H9 (cell line): ENCODE measurements at regions not wholly inside any gene's neighbourhood (a gene's known extent, or its start where the extent isn't known, plus 50 kb on each side); places are given as distances from the start of the nearest gene placed in this dataset.

ENCODE experiments used
- DNase-seq: peaks from one replicate; pipeline ENCODE4 v3.0.0-alpha.2; 2017
- H2AFZ ChIP-seq: one replicate; pipeline ENCODE4 v1.6.1; 2013; ENCODE audit warnings: mild to moderate bottlenecking, low read length, control low read depth, moderate library complexity
- H2AK5ac ChIP-seq: 2 replicates; pipeline ENCODE4 v1.6.1; 2013; ENCODE audit warnings: low read length, control low read depth, mixed read lengths; ENCODE audit not compliant: insufficient read length
- H2BK120ac ChIP-seq: one replicate; pipeline ENCODE4 v1.6.1; 2013; ENCODE audit warnings: low read depth, mild to moderate bottlenecking, low read length, control low read depth, inconsistent platforms; ENCODE audit not compliant: poor library complexity, severe bottlenecking
- H2BK12ac ChIP-seq: 2 replicates; pipeline ENCODE4 v1.6.1; 2013; ENCODE audit warnings: low read length, control low read depth, mixed read lengths, low read depth; ENCODE audit not compliant: insufficient read length
- H2BK15ac ChIP-seq: 2 replicates; pipeline ENCODE4 v1.6.1; 2013; ENCODE audit warnings: low read depth, low read length, control low read depth
- H2BK20ac ChIP-seq: one replicate; pipeline ENCODE4 v1.6.1; 2013; ENCODE audit warnings: low read depth, mild to moderate bottlenecking, low read length, control low read depth, inconsistent platforms; ENCODE audit not compliant: poor library complexity, severe bottlenecking
- H2BK5ac ChIP-seq: 2 replicates; pipeline ENCODE4 v1.6.1; 2013; ENCODE audit warnings: low read length, control low read depth, mixed read lengths; ENCODE audit not compliant: insufficient read length
- H3K14ac ChIP-seq: 2 replicates; pipeline ENCODE4 v1.6.1; 2013; ENCODE audit warnings: low read length, control low read depth; ENCODE audit not compliant: insufficient read depth
- H3K18ac ChIP-seq: 2 replicates; pipeline ENCODE4 v1.6.1; 2013; ENCODE audit warnings: low read depth, mild to moderate bottlenecking, mixed read lengths, low read length, control low read depth; ENCODE audit not compliant: insufficient read length
- H3K23ac ChIP-seq: 2 replicates; pipeline ENCODE4 v1.6.1; 2013; ENCODE audit warnings: low read length, control low read depth, mixed read lengths, low read depth; ENCODE audit not compliant: insufficient read length
- H3K23me2 ChIP-seq: 2 replicates; pipeline ENCODE4 v1.6.1; 2013; ENCODE audit warnings: low read depth, mild to moderate bottlenecking, mixed read lengths, low read length, control low read depth; ENCODE audit not compliant: insufficient read length, poor library complexity, severe bottlenecking
- H3K27ac ChIP-seq: 2 replicates; pipeline ENCODE4 v1.5.1; 2013; ENCODE audit warnings: low read length, control low read depth, mixed read lengths, low read depth; ENCODE audit not compliant: insufficient read length
- H3K27me3 ChIP-seq: 2 replicates; pipeline ENCODE4 v1.6.1; 2013; ENCODE audit warnings: low read length, control low read depth, inconsistent platforms; ENCODE audit not compliant: insufficient read depth
- H3K4ac ChIP-seq: 2 replicates; pipeline ENCODE4 v1.6.1; 2013; ENCODE audit warnings: low read depth, mild to moderate bottlenecking, control low read depth, inconsistent platforms, low read length, moderate library complexity
- H3K4me1 ChIP-seq: 2 replicates; pipeline ENCODE4 v1.6.1; 2013; ENCODE audit warnings: low read length, control low read depth, inconsistent platforms; ENCODE audit not compliant: insufficient read depth
- H3K4me2 ChIP-seq: 2 replicates; pipeline ENCODE4 v1.6.1; 2013; ENCODE audit warnings: low read length, control low read depth, mixed read lengths; ENCODE audit not compliant: insufficient read length, insufficient read depth
- H3K56ac ChIP-seq: 2 replicates; pipeline ENCODE4 v1.6.1; 2013; ENCODE audit warnings: low read depth, mild to moderate bottlenecking, mixed read lengths, low read length, control low read depth; ENCODE audit not compliant: insufficient read length
- H3K79me1 ChIP-seq: 2 replicates; pipeline ENCODE4 v1.6.1; 2013; ENCODE audit warnings: low read depth, mild to moderate bottlenecking, moderate library complexity, low read length, control low read depth, inconsistent platforms; ENCODE audit not compliant: insufficient read depth, poor library complexity, severe bottlenecking
- H3K79me2 ChIP-seq: 2 replicates; pipeline ENCODE4 v1.6.1; 2013; ENCODE audit warnings: low read length, control low read depth, inconsistent platforms; ENCODE audit not compliant: insufficient read depth
- H3K9ac ChIP-seq: 2 replicates; pipeline ENCODE4 v1.6.1; 2013; ENCODE audit warnings: low read length, control low read depth, mixed read lengths; ENCODE audit not compliant: insufficient read length; ENCODE audit errors: extremely low read depth
- H3K9me3 ChIP-seq: one replicate; pipeline ENCODE4 v1.6.1; 2013; ENCODE audit warnings: low read depth, low read length, inconsistent platforms; ENCODE audit not compliant: control insufficient read depth
- H3T11ph ChIP-seq: one replicate; pipeline ENCODE4 v1.6.1; 2013; ENCODE audit warnings: mild to moderate bottlenecking, low read length, control low read depth, inconsistent platforms
- H4K20me1 ChIP-seq: one replicate; pipeline ENCODE4 v1.6.1; 2013; ENCODE audit not compliant: control insufficient read depth, insufficient read length, insufficient read depth
- H4K5ac ChIP-seq: 2 replicates; pipeline ENCODE4 v1.6.1; 2013; ENCODE audit warnings: low read depth, mild to moderate bottlenecking, mixed read lengths, low read length, control low read depth; ENCODE audit not compliant: insufficient read length
- H4K8ac ChIP-seq: replicated peaks from 2 replicates; pipeline ENCODE4 v1.6.1; 2013; ENCODE audit warnings: low read length, control low read depth, mixed read lengths, low read depth; ENCODE audit not compliant: insufficient read length
- H4K91ac ChIP-seq: 2 replicates; pipeline ENCODE4 v1.6.1; 2013; ENCODE audit warnings: low read depth, mild to moderate bottlenecking, moderate library complexity, mixed read lengths, low read length, control low read depth; ENCODE audit not compliant: insufficient read length
- H3K27ac Mint-ChIP-seq, 3 experiments: 2 replicates in 2 of 3; 3 replicates in 1 of 3; pipeline ENCODE4 v1.8.0; 2020 to 2021; ENCODE audit warnings: mixed read lengths in 3 of 3, mild to moderate bottlenecking in 1 of 3, moderate library complexity in 1 of 3
- H3K27me3 Mint-ChIP-seq: 2 replicates; pipeline ENCODE4 v1.8.0; 2021; ENCODE audit warnings: low read depth, mild to moderate bottlenecking, moderate library complexity, mixed read lengths
- H3K36me3 Mint-ChIP-seq, 3 experiments: 2 replicates in 2 of 3; 3 replicates in 1 of 3; pipeline ENCODE4 v1.8.0; 2020 to 2021; ENCODE audit warnings: low read depth in 3 of 3, mixed read lengths in 3 of 3; ENCODE audit not compliant: insufficient read depth in 1 of 3
- H3K4me1 Mint-ChIP-seq, 2 experiments: 2 replicates each; pipeline ENCODE4 v1.8.0; 2020; ENCODE audit warnings: mixed read lengths in 2 of 2
- H3K4me3 Mint-ChIP-seq, 2 experiments: 2 replicates in 1 of 2; 3 replicates in 1 of 2; pipeline ENCODE4 v1.8.0; 2020 to 2021; ENCODE audit warnings: mild to moderate bottlenecking in 2 of 2, mixed read lengths in 2 of 2, moderate library complexity in 1 of 2
- H3K9me3 Mint-ChIP-seq, 2 experiments: 2 replicates in 1 of 2; 3 replicates in 1 of 2; pipeline ENCODE4 v1.8.0; 2020; ENCODE audit warnings: mild to moderate bottlenecking in 2 of 2, mixed read lengths in 2 of 2, moderate library complexity in 1 of 2
- CTCF ChIP-seq: fragments of 200-600 bp; sonication (generic); conservative IDR thresholded peaks from 3 replicates; pipeline ENCODE4 v1.8.0; 2021; ENCODE audit warnings: antibody characterized with exemption, mild to moderate bottlenecking
- WGBS: extraction: QIAGEN DNeasy Blood & Tissue Kit; methylation state at CpG from one replicate; pipeline ENCODE4 v1.1.7; 2013; ENCODE audit warnings: missing lambda C conversion rate, low lambda C conversion rate, mixed read lengths; ENCODE audit not compliant: insufficient read length; ENCODE audit errors: extremely low coverage; 5-methylcytosine and 5-hydroxymethylcytosine counted together

DNA sequence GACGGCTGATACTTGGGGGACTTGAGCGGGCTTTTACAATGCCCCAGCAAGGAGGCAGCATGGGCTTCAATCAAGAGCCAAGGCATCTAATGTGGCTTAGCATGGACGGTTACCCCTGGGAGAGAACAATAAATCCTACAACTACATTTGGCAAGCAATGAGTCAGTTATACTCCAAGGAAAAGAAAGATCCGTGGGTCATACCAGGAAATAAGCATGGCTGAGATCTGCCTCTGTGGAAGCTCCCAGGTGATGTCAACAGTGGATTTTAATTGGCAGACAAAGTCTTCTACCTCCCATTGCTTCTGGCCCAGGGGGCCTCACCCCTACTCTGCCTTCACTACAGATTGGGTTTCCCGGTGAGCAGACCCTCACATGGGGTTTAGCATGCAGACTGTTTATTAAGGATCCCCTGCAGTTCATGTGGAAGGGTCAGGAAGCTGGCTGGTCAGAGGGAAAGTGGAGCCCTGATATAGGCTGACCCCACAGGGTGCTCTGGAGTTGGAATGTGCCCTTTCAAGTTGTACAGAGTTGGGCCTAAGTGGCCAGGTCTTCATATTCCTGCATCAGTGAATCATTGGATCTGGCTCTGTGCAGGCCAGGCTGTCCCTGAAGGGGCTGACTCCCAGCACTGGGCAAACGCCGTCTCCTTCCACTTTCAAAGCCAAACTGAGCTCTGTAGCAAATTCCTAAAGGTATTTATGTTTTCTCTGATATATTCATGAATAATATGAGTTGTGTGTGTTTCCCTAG, 91.3 kb upstream of the GGTLC1 start:
- no peak overlapping the region for H4K8ac ChIP-seq
- WGBS, result no CpG with 5 or more reads among the region's 7 CpGs
- no peaks in the 10 kb centered on the region for H3K27me3 ChIP-seq
- no peak overlapping the region for H3K9ac ChIP-seq
- no peak overlapping the region for H3K56ac ChIP-seq
- H3K4me2 ChIP-seq, result no peak overlapping the region
- Mint-ChIP-seq H3K27ac (0 out of 7 replicates have a peak overlapping the region, but pooled peaks of 1 of the 3 experiments have one; percentile 21), H3K36me3 (no peaks in the 10 kb centered on the region; a peak in 1 of 7 replicates), H3K4me3 (no peak overlapping the region), H3K9me3 (no peaks in the 10 kb centered on the region), H3K27me3 (peaks cover 3% of the 10 kb centered on the region; the same call in 1 of the 2 replicates), H3K4me1 (no peaks in the 10 kb centered on the region)
- no peak overlapping the region for H3K27ac ChIP-seq
- H3K79me1 ChIP-seq, result no peaks in the 10 kb centered on the region
- H2AFZ ChIP-seq, result no peak overlapping the region
- no peaks in the 10 kb centered on the region for H3K79me2 ChIP-seq
- no peak overlapping the region for H2BK15ac ChIP-seq
- H4K20me1 ChIP-seq, result no peaks in the 10 kb centered on the region
- H3K14ac ChIP-seq, result no peak overlapping the region
- no peak overlapping the region for H2BK20ac ChIP-seq
- H3T11ph ChIP-seq, result no peak overlapping the region
- no peak overlapping the region for H2BK120ac ChIP-seq
- TF ChIP-seq CTCF, result no peak
- H3K18ac ChIP-seq, result no peak overlapping the region
- H2BK12ac ChIP-seq, result no peak overlapping the region
- no peak overlapping the region for H4K5ac ChIP-seq
- no peak overlapping the region for H3K4ac ChIP-seq
- H4K91ac ChIP-seq, result no peak overlapping the region
- no peak overlapping the region for H2BK5ac ChIP-seq
- no peak overlapping the region for H3K23ac ChIP-seq
- no peaks in the 10 kb centered on the region for H3K9me3 ChIP-seq
- no peaks in the 10 kb centered on the region for H3K23me2 ChIP-seq
- DNase-seq, result no peak
- H3K4me1 ChIP-seq, result no peaks in the 10 kb centered on the region
- no peak overlapping the region for H2AK5ac ChIP-seq
